Adrenal gland (tissue), 5 donors: ENCODE measurements at regions not wholly inside any gene's neighbourhood (a gene's known extent, or its start where the extent isn't known, plus 50 kb on each side); places are given as distances from the start of the nearest gene placed in this dataset.

ENCODE experiments used
- CTCF ChIP-seq, 6 experiments: fragments of 450-650 bp in 4 of 6; fragments of 200-600 bp in 2 of 6; sonication (generic) in 1 of 6; IDR thresholded peaks; 1 replicate in 5 of 6; 2 replicates in 1 of 6; pipeline versions ENCODE4 v1.5.1 to v1.8.0; 2016 to 2021; ENCODE audit warnings: antibody characterized with exemption in 6 of 6, mild to moderate bottlenecking in 2 of 6, moderate library complexity in 1 of 6
- POLR2A ChIP-seq, 2 donors: fragments of 450-650 bp; IDR thresholded peaks; one replicate each; pipeline ENCODE4 v1.6.1; 2017; ENCODE audit warnings: antibody characterized with exemption in 2 of 2, mild to moderate bottlenecking in 2 of 2, moderate library complexity in 1 of 2
- donor health status: DM: no; HTN: no; CAD: no.

- TF ChIP-seq CTCF (IDR thresholded peaks at IDR 0.05) = no peak
- TF ChIP-seq POLR2A (IDR thresholded peaks at IDR 0.05) = no peak
Observed at GRCh38 chr3:167885277-167885676, 149.8 kb downstream of the SERPINI1 start.
